Adipocyte (in vitro differentiated cells): ENCODE measurements at regions not wholly inside any gene's neighbourhood (a gene's known extent, or its start where the extent isn't known, plus 50 kb on each side); places are given as distances from the start of the nearest gene placed in this dataset.
A peak's percentile ranks its signal among the peaks of the same experiment; 100 is the strongest.

Source experiments
- DNase-seq: peaks from one replicate; pipeline ENCODE4 v3.0.0-alpha.2; 2015; ENCODE audit warnings: low read depth
- H3K27me3 ChIP-seq: replicated peaks from 2 replicates; pipeline ENCODE4 v1.7.0; 2013; ENCODE audit warnings: mild to moderate bottlenecking, low read length, moderate library complexity; ENCODE audit not compliant: control insufficient read depth, insufficient read depth
- H3K36me3 ChIP-seq: 2 replicates; pipeline ENCODE4 v1.7.0; 2013; ENCODE audit warnings: low read length, mild to moderate bottlenecking, moderate library complexity; ENCODE audit not compliant: control insufficient read depth, insufficient read depth, severe bottlenecking
- H3K4me1 ChIP-seq: 2 replicates; pipeline ENCODE4 v1.7.0; 2013; ENCODE audit warnings: mild to moderate bottlenecking, low read length, moderate library complexity; ENCODE audit not compliant: control insufficient read depth, insufficient read depth
- H3K4me3 ChIP-seq: 2 replicates; pipeline ENCODE4 v1.7.0; 2013; ENCODE audit warnings: mild to moderate bottlenecking, low read length, moderate library complexity
- H3K9ac ChIP-seq: 2 replicates; pipeline ENCODE4 v1.7.0; 2013; ENCODE audit warnings: mild to moderate bottlenecking, low read length, moderate library complexity
- H3K9me3 ChIP-seq: 2 replicates; pipeline ENCODE4 v1.7.0; 2013; ENCODE audit warnings: mild to moderate bottlenecking, low read length, moderate library complexity; ENCODE audit not compliant: control insufficient read depth

GRCh38 chr5:21672911-21673310 is 1180.2 kb downstream of the CDH12 start:
- no peaks in the 10 kb centered on the region for H3K4me1 ChIP-seq
- no peaks in the 10 kb centered on the region for H3K9me3 ChIP-seq
- H3K36me3 ChIP-seq, result no peaks in the 10 kb centered on the region
- no peak overlapping the region for H3K4me3 ChIP-seq
- H3K27me3 ChIP-seq, result no peaks in the 10 kb centered on the region
- no peak overlapping the region for H3K9ac ChIP-seq
- DNase-seq, result no peak

GRCh38 chr5:21672360-21672759 is 1180.8 kb downstream of the CDH12 start:
- no peak for DNase-seq
- no peak overlapping the region for H3K9ac ChIP-seq
- H3K27me3 ChIP-seq, result no peaks in the 10 kb centered on the region
- no peaks in the 10 kb centered on the region for H3K4me1 ChIP-seq
- no peak overlapping the region for H3K4me3 ChIP-seq
- no peaks in the 10 kb centered on the region for H3K9me3 ChIP-seq
- no peaks in the 10 kb centered on the region for H3K36me3 ChIP-seq

- Histone ChIP-seq H3K4me1 (peaks cover 15% of the 10 kb centered on the region), H3K9ac (no peak overlapping the region), H3K36me3 (no peaks in the 10 kb centered on the region), H3K4me3 (no peak overlapping the region), H3K9me3 (peaks cover 2% of the 10 kb centered on the region), H3K27me3 (no peaks in the 10 kb centered on the region)
- DNase-seq, result no peak
Measured at GRCh38 chr5:21665524-21665923, 1187.6 kb downstream of the CDH12 start.

GRCh38 chr5:21663082-21663481 is 1190.1 kb downstream of the CDH12 start:
- Histone ChIP-seq H3K27me3 (no peaks in the 10 kb centered on the region), H3K9me3 (peaks cover 2% of the 10 kb centered on the region), H3K36me3 (no peaks in the 10 kb centered on the region), H3K4me1 (peaks cover 15% of the 10 kb centered on the region), H3K9ac (no peak overlapping the region), H3K4me3 (no peak overlapping the region)
- no peak for DNase-seq

GRCh38 chr5:21661184-21661583 is 1192.0 kb downstream of the CDH12 start:
- H3K27me3 ChIP-seq, result no peaks in the 10 kb centered on the region
- H3K9me3 ChIP-seq, result peaks cover 2% of the 10 kb centered on the region

GRCh38 chr5:21654556-21654955 is 1198.6 kb downstream of the CDH12 start:
- Histone ChIP-seq H3K9ac (no peak overlapping the region), H3K36me3 (no peaks in the 10 kb centered on the region), H3K4me3 (no peak overlapping the region), H3K9me3 (no peaks in the 10 kb centered on the region), H3K27me3 (no peaks in the 10 kb centered on the region), H3K4me1 (no peaks in the 10 kb centered on the region)
- DNase-seq, result no peak

More at GRCh38 chr5:21661184-21661583, 1192.0 kb downstream of the CDH12 start:
- Histone ChIP-seq H3K36me3 (no peaks in the 10 kb centered on the region), H3K9ac (no peak overlapping the region), H3K4me3 (no peak overlapping the region), H3K4me1 (peaks cover 15% of the 10 kb centered on the region)
- DNase-seq, result peak; percentile 5

- no peaks in the 10 kb centered on the region for H3K36me3 ChIP-seq
- no peaks in the 10 kb centered on the region for H3K9me3 ChIP-seq
- H3K4me3 ChIP-seq, result no peak overlapping the region
- H3K9ac ChIP-seq, result no peak overlapping the region
- H3K27me3 ChIP-seq, result no peaks in the 10 kb centered on the region
- no peaks in the 10 kb centered on the region for H3K4me1 ChIP-seq
- no peak for DNase-seq
Measured at GRCh38 chr5:21649969-21650368, 1203.2 kb downstream of the CDH12 start.

GRCh38 chr5:21646469-21646868 is 1206.7 kb downstream of the CDH12 start:
- Histone ChIP-seq H3K36me3 (no peaks in the 10 kb centered on the region), H3K9me3 (no peaks in the 10 kb centered on the region), H3K4me3 (no peak overlapping the region), H3K27me3 (no peaks in the 10 kb centered on the region), H3K4me1 (no peaks in the 10 kb centered on the region), H3K9ac (no peak overlapping the region)
- DNase-seq, result peak; percentile 28

GRCh38 chr5:21644032-21644431 is 1209.1 kb downstream of the CDH12 start:
- Histone ChIP-seq H3K36me3 (no peaks in the 10 kb centered on the region), H3K4me3 (no peak overlapping the region), H3K9ac (no peak overlapping the region), H3K4me1 (no peaks in the 10 kb centered on the region), H3K27me3 (no peaks in the 10 kb centered on the region), H3K9me3 (no peaks in the 10 kb centered on the region)
- no peak for DNase-seq

- H3K27me3 ChIP-seq, result no peaks in the 10 kb centered on the region
- H3K9me3 ChIP-seq, result no peaks in the 10 kb centered on the region
- H3K9ac ChIP-seq, result no peak overlapping the region
- no peak for DNase-seq
- no peak overlapping the region for H3K4me3 ChIP-seq
- H3K36me3 ChIP-seq, result no peaks in the 10 kb centered on the region
- no peaks in the 10 kb centered on the region for H3K4me1 ChIP-seq
Measured at GRCh38 chr5:21642312-21642711, 1210.8 kb downstream of the CDH12 start.

- no peaks in the 10 kb centered on the region for H3K27me3 ChIP-seq
Measured at GRCh38 chr5:21623831-21624230, 1229.3 kb downstream of the CDH12 start.

GRCh38 chr5:21615195-21615765 is 1237.9 kb downstream of the CDH12 start:
- no peak overlapping the region for H3K4me3 ChIP-seq
- no peaks in the 10 kb centered on the region for H3K4me1 ChIP-seq
- H3K27me3 ChIP-seq, result no peaks in the 10 kb centered on the region
- no peaks in the 10 kb centered on the region for H3K36me3 ChIP-seq
- no peaks in the 10 kb centered on the region for H3K9me3 ChIP-seq
- H3K9ac ChIP-seq, result no peak overlapping the region
- DNase-seq, result no peak

More at GRCh38 chr5:21623831-21624230, 1229.3 kb downstream of the CDH12 start:
- H3K9ac ChIP-seq, result no peak overlapping the region
- DNase-seq, result no peak
- H3K36me3 ChIP-seq, result no peaks in the 10 kb centered on the region
- no peaks in the 10 kb centered on the region for H3K4me1 ChIP-seq
- no peaks in the 10 kb centered on the region for H3K9me3 ChIP-seq
- no peak overlapping the region for H3K4me3 ChIP-seq
